Spinal cord (tissue), 9 donors: ENCODE measurements at regions not wholly inside any gene's neighbourhood (a gene's known extent, or its start where the extent isn't known, plus 50 kb on each side); places are given as distances from the start of the nearest gene placed in this dataset.
A peak's percentile ranks its signal among the peaks of the same experiment; 100 is the strongest.
"Not testable (repeated sequence)": the region's sequence is repeated elsewhere in the genome, so short reads cannot be mapped to it uniquely, and the experiment has no call there.

Experiments used
- DNase-seq, 6 donors: peaks; one replicate each; pipeline versions ENCODE4 v3.0.0 to v3.0.0-alpha.2; 2013 to 2015; ENCODE audit warnings: low spot score in 6 of 6, low read depth in 4 of 6
- H3K27ac ChIP-seq: one replicate; pipeline ENCODE4 v1.5.1; 2013; ENCODE audit warnings: low read depth, low read length, control low read depth
- H3K27me3 ChIP-seq: one replicate; pipeline ENCODE4 v1.6.1; 2013; ENCODE audit warnings: low read length; ENCODE audit not compliant: control insufficient read depth, insufficient read depth
- H3K36me3 ChIP-seq: one replicate; pipeline ENCODE4 v1.6.1; 2013; ENCODE audit warnings: low read length; ENCODE audit not compliant: control insufficient read depth, insufficient read depth
- H3K4me1 ChIP-seq: one replicate; pipeline ENCODE4 v1.6.1; 2013; ENCODE audit warnings: low read length; ENCODE audit not compliant: control insufficient read depth, insufficient read depth
- H3K4me3 ChIP-seq: one replicate; pipeline ENCODE4 v1.5.1; 2013; ENCODE audit warnings: low read depth, low read length, control low read depth
- H3K9me3 ChIP-seq: one replicate; pipeline ENCODE4 v1.6.1; 2013; ENCODE audit warnings: low read length; ENCODE audit not compliant: control insufficient read depth, insufficient read depth
- WGBS: methylation state at CpG from one replicate; pipeline ENCODE4 v1.1.5; 2013; ENCODE audit warnings: missing lambda C conversion rate; ENCODE audit not compliant: insufficient coverage; 5-methylcytosine and 5-hydroxymethylcytosine counted together
- donor health status: healthy.

DNA sequence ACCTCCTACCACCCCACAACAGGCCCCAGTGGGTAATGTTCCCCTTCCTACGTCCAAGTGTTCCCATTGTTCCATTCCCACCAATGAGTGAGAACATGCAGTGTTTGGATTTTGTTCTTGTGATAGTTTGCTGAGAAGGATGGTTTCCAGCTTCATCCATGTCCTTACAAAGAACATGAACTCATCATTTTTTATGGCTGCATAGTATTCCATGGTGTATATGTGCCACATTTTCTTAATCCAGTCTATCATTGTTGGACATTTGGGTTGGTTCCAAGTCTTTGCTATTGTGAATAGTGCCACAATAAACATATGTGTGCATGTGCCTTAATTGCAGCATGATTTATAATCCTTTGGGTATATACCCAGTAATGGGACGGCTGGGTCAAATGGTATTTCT is 81.6 kb downstream of the P2RY10 start:
- not testable (repeated sequence) for H3K36me3 ChIP-seq, H3K4me1 ChIP-seq, H3K27me3 ChIP-seq, H3K4me3 ChIP-seq, H3K9me3 ChIP-seq, DNase-seq, H3K27ac ChIP-seq
- WGBS: no CpG with 5 or more reads among the region's 2 CpGs

DNA sequence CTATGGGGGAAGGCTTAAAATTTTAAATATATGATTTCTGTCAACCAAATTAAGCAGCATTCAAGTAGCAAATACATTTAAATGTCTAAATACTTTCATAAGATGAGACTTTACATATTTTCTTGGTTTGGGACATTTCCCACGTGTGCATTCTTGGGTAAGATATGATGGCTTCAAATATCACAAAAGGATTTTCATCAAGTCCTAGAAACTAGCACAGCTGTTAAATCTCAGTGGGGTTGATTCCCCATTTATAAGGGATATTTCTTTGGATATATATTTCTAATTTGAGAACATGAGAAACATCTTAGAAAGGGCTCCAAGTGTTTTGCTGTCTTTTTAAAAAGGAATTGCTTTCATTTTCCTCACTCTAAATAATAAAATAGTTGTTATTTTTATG is 90.2 kb downstream of the P2RY10 start:
- no peaks in the 10 kb centered on the region for H3K4me1 ChIP-seq
- H3K27me3 ChIP-seq: no peaks in the 10 kb centered on the region
- H3K9me3 ChIP-seq: no peaks in the 10 kb centered on the region
- H3K4me3 ChIP-seq: no peak overlapping the region
- H3K27ac ChIP-seq: no peak overlapping the region
- no CpG with 5 or more reads among the region's 1 CpG for WGBS
- no peak for DNase-seq
- H3K36me3 ChIP-seq: no peaks in the 10 kb centered on the region

DNA sequence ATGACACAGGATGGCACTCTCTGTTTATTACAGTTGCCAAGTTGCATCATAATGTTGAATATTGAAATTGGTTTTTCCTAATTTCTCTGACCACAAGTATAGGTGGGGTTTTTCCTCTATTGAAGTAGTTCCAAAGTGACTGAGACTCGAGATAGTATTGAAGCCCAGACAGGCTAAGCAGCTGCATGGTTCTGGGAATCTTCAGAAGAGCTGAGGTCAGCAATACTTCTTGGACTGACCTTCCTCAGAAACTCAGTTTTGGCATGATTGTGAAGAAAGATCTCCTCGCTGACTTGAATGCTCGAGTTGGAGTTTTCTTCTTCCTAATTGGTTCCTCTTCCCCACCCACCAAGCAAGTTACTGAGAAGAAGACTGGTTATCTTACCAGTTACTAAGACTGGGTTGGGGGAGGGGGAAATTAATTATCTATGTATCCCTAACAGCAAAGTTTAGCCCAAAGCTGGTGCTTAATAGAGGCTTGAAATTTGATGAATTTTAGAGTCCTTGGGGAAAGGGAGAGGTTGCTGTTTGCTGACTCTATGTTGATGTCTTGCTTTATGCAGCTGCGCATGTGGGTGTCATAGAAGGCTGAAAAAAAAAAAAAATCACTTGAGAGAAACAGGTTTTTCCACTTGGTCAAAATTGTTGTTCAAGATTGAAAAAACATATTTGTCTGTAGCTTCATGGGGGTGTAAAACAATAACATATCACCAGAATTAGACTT is 91.1 kb downstream of the P2RY10 start:
- Histone ChIP-seq H3K4me1 (no peaks in the 10 kb centered on the region), H3K27ac (no peak overlapping the region), H3K27me3 (no peaks in the 10 kb centered on the region), H3K36me3 (no peaks in the 10 kb centered on the region), H3K9me3 (no peaks in the 10 kb centered on the region), H3K4me3 (no peak overlapping the region)
- 20% methylated on average over 1 of the region's 4 CpGs for WGBS
- no peak for DNase-seq

DNA sequence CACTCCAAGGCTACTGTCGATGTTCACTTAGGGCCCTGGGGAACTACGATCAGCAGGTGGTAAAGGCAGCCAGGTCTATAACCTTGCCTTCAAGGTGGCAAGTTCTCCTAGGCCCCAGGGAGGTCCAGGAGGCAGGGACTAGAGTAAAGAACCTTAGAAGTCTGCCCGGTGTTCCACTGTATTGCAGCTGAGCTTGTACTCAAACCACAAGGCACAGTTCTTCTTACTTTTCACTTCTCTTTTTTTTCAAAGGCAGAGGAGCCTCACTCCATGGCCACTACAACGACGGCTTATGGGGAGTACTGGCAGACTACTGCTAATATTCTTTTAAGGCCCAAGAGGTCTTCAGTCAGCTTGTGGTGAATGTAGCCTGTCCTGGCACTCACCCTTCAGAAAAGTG is 78.8 kb upstream of the GPR174 start:
- H3K4me3 ChIP-seq: no peak overlapping the region
- no peaks in the 10 kb centered on the region for H3K4me1 ChIP-seq
- no peak overlapping the region for H3K27ac ChIP-seq
- H3K27me3 ChIP-seq: no peaks in the 10 kb centered on the region
- no peaks in the 10 kb centered on the region for H3K9me3 ChIP-seq
- WGBS: 89% methylated on average over 5 of the region's 5 CpGs
- H3K36me3 ChIP-seq: no peaks in the 10 kb centered on the region
- DNase-seq: no peak

DNA sequence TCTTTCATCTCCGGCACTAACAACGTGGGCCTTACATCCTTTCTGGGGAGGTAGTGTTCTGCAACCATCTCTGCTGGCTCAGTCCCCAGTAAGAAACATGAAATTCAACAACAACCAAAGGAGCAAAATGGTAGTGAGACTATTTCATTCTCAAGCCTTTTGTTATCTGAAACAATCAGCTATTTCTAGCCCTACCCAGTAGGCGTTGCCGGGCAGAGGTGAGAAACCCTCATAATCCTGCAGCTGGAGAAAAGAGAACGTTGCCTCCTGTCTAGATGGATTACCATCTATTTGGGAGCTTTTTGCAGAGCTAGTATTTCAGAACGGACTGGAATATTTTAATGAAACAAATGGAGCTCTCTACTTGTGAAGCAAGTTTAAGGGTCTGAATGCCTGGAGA is 66.4 kb upstream of the GPR174 start:
- Histone ChIP-seq H3K4me3 (no peak overlapping the region), H3K9me3 (no peaks in the 10 kb centered on the region), H3K27ac (no peak overlapping the region), H3K4me1 (no peaks in the 10 kb centered on the region), H3K36me3 (no peaks in the 10 kb centered on the region), H3K27me3 (no peaks in the 10 kb centered on the region)
- WGBS: 54% methylated on average over 4 of the region's 6 CpGs
- DNase-seq: no peak

DNA sequence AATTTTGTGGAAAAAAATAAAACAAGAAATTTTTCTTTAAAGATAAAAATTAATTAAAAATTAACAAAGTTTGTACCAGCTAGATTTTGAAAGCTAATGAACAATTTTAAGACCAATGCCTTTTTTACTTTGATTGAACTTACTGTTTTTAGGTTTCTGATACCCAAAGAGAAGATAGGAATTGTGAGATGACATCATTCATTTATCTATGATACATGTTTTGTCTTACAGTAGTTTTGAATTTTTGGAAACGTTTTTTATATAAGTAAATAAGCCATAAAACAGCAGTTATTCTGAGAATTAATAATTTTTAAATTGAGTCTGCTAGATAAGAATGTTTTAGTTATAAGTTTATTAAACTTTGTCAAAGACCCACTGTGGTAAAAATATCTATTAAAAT is 65.0 kb upstream of the GPR174 start:
- no peak for DNase-seq
- WGBS: no CpG with 5 or more reads among the region's 1 CpG
- no peaks in the 10 kb centered on the region for H3K36me3 ChIP-seq
- H3K4me3 ChIP-seq: no peak overlapping the region
- no peaks in the 10 kb centered on the region for H3K4me1 ChIP-seq
- H3K9me3 ChIP-seq: no peaks in the 10 kb centered on the region
- H3K27me3 ChIP-seq: no peaks in the 10 kb centered on the region
- H3K27ac ChIP-seq: no peak overlapping the region

DNA sequence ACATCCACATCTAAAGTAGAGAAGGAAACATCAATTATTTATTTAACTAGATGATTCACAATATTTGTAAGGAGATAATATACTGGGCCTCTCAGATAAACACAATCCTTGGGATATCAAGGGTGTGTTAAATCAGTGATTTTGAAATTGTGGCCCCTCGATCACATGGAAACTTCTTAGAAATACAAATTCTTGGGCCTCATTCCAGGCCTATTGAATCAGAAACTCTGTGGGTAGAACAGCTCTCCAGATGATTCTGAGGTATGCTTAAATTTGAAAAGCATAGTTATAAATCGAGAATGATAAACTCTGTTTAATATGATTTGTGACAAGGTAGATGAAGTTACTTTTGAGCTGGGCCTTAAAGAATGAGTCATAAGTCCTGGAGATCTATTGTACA is 64.3 kb upstream of the GPR174 start:
- H3K27ac ChIP-seq: no peak overlapping the region
- no peaks in the 10 kb centered on the region for H3K36me3 ChIP-seq
- 80% methylated on average over 1 of the region's 2 CpGs for WGBS
- no peak overlapping the region for H3K4me3 ChIP-seq
- H3K27me3 ChIP-seq: no peaks in the 10 kb centered on the region
- DNase-seq: no peak
- H3K9me3 ChIP-seq: no peaks in the 10 kb centered on the region
- H3K4me1 ChIP-seq: no peaks in the 10 kb centered on the region

DNA sequence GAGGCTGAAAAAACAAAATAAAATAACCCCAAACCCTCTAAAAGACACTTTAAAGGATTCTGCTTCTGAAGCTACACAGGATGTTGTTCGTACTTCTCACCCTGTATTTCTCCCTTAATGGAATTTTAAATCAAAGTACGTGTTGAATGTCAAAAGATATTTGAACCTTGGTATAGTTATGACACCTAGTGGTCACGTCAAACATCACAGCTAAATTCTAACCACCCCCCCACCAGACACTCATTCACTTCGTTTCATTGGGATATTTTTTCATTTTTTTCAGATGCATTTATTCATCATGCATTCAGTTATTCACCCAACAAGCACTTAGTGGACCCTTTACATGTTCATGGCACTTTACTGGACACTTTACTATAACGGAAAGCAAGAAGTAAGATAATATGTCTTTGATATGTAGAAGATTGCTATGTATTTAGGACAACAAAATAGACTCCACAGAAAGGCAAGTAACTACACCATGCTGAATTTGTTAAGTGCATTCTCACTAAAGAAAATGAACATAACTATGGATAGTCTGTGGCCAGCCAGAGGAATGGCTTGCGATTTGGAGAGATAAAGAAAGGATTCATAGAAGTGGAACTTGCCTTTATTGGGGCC is 62.5 kb upstream of the GPR174 start:
- Histone ChIP-seq H3K4me3 (no peak overlapping the region), H3K27me3 (no peaks in the 10 kb centered on the region), H3K4me1 (no peaks in the 10 kb centered on the region), H3K36me3 (no peaks in the 10 kb centered on the region), H3K27ac (no peak overlapping the region), H3K9me3 (no peaks in the 10 kb centered on the region)
- peak in 3 of 6 donors; percentile 12 to 65 (median 55) for DNase-seq
- no CpG with 5 or more reads among the region's 6 CpGs for WGBS

DNA sequence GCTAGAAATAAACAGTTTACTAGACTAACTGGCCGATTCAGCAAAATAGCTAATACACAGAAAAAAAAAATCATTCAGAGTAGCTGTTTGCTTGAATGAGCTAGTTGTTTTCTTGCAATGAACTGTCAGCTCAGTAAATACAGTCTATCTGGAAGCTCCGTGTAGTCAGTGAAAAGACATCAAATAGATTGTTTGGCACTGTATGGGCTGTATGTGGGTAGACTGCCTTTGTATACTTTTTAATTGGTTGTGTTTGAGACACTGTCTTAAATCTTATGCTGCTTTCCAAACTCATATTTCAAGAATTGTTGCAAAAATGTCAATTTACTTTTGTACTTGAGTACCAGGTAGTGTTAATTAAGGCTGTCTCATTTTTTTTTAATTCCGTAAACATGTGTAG is 61.6 kb upstream of the GPR174 start:
- H3K4me1 ChIP-seq: no peaks in the 10 kb centered on the region
- peak in 2 of 6 donors; percentile 1 to 8 for DNase-seq
- no peaks in the 10 kb centered on the region for H3K36me3 ChIP-seq
- no peak overlapping the region for H3K27ac ChIP-seq
- no peaks in the 10 kb centered on the region for H3K9me3 ChIP-seq
- 60% methylated on average over 1 of the region's 3 CpGs for WGBS
- H3K27me3 ChIP-seq: no peaks in the 10 kb centered on the region
- no peak overlapping the region for H3K4me3 ChIP-seq

DNA sequence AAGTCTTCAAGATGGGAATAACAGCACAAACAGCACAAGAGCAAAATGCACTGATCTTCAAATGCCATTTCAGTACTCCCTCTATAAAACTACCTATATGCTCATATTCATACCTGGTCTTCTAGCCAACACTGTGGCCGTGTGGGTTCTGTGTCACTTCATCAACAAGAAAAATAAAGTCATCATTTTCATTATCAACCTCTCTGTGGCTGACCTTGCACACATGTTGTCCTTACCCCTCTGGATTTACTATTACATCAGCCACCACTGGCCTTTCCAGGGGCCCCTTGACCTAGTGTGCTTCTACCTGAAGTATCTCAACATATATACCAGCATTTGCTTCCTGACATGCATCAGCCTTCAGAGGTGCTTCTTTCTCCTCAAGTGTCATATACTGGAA is 59.6 kb upstream of the GPR174 start:
- no peaks in the 10 kb centered on the region for H3K4me1 ChIP-seq
- no peak overlapping the region for H3K4me3 ChIP-seq
- no peak for DNase-seq
- H3K27me3 ChIP-seq: no peaks in the 10 kb centered on the region
- H3K9me3 ChIP-seq: no peaks in the 10 kb centered on the region
- WGBS: 29% methylated on average over 1 of the region's 1 CpG
- no peaks in the 10 kb centered on the region for H3K36me3 ChIP-seq
- H3K27ac ChIP-seq: no peak overlapping the region
